ENCODE measurements at regions not wholly inside any gene's neighbourhood (a gene's known extent, or its start where the extent isn't known, plus 50 kb on each side); places are given as distances from the start of the nearest gene placed in this dataset.
"Not testable (repeated sequence)": the region's sequence is repeated elsewhere in the genome, so short reads cannot be mapped to it uniquely, and the experiment has no call there.

DNA sequence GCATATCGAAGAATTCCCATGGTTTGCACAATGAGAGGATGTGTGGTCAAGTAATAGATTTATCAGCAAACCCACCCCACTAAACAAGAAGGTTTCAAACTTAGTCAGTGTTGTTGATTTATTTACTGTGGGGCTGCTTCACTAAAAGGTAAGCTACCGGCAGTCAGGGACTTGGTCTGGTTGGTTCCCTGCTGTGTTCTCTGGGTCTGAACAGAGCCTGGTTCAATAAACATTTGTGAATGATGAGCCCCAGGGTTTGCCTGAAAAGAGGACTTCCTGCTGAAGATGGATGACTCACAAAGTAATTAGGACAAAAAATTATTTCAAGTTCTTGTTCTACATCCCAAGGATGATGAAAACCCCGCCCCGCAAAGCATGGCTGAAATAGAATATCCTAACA is 108.3 kb downstream of the SPP2 start:
- no peak for DNase-seq (ENCODE audit: extremely low spot score)
- no peak overlapping the region for H3K4me3 ChIP-seq

DNA sequence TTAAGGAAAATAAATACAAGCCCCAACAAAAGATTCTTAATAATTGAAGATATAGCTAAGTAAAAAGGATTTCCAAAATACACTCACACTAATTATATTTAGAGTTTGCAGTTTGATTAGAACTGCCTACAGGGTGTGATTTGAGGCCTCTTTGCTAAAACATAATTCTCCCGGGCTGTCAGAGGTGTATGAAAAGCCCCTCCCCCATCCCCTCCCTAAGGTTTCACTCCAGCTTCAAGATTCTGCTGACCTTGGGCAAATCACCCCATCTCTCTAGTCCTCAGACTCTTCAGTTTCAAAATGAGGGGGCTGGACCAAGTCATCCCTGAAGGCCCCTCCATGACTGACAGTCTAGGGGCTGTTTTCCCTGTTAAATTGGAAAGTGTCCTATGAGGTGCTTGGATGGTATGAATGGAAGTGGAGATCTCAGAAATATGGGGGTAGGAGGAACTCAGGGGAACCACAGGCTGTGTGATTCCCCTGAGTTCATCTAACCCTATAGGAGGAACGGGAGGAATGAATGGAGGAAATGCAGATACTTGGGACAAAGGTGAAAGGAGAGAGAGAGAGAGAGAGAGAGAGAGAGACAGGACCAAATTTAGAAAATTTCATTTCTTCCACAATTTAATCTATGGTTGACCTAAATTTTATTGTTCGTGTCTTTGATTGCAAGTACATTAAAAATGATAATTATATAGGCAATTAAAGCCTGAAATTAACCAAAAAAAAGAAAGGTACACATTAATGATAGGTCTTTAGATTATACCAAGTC is 107.5 kb downstream of the SPP2 start:
- Histone ChIP-seq H3K27ac (replicated peaks in 1 of 4) (no peak overlapping the region), H3K9me3 (no peaks in the 10 kb centered on the region), H3K4me1 (no peaks in the 10 kb centered on the region), H3K36me3 (no peaks in the 10 kb centered on the region), H3K4me3 (no peak overlapping the region), H3K27me3 (peaks cover 0 to 15% (median 0%) of the 10 kb centered on the region in 4 donors)
- no peak for DNase-seq (ENCODE audit: extremely low spot score)
- TF ChIP-seq POLR2AphosphoS5 (IDR thresholded peaks at IDR 0.05) (no peak), EP300 (IDR thresholded peaks at IDR 0.05) (no peak), POLR2A (IDR thresholded peaks at IDR 0.05; ENCODE audit: low read depth) (no peak)
- TF ChIP-seq, protein P1, sequence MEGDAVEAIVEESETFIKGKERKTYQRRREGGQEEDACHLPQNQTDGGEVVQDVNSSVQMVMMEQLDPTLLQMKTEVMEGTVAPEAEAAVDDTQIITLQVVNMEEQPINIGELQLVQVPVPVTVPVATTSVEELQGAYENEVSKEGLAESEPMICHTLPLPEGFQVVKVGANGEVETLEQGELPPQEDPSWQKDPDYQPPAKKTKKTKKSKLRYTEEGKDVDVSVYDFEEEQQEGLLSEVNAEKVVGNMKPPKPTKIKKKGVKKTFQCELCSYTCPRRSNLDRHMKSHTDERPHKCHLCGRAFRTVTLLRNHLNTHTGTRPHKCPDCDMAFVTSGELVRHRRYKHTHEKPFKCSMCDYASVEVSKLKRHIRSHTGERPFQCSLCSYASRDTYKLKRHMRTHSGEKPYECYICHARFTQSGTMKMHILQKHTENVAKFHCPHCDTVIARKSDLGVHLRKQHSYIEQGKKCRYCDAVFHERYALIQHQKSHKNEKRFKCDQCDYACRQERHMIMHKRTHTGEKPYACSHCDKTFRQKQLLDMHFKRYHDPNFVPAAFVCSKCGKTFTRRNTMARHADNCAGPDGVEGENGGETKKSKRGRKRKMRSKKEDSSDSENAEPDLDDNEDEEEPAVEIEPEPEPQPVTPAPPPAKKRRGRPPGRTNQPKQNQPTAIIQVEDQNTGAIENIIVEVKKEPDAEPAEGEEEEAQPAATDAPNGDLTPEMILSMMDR (IDR thresholded peaks at IDR 0.05) = no peak
- intact Hi-C loops (cut with DNase I) = no loop called here
- 67% methylated on average over 3 of the region's 3 CpGs for WGBS

More for the DNA sequence above, 108.3 kb downstream of the SPP2 start:
- 74% methylated on average over 4 of the region's 4 CpGs for WGBS
- peaks cover 0 to 15% (median 0%) of the 10 kb centered on the region in 4 donors for H3K27me3 ChIP-seq
- H3K36me3 ChIP-seq = no peaks in the 10 kb centered on the region
- H3K9me3 ChIP-seq = no peaks in the 10 kb centered on the region
- intact Hi-C loops (cut with DNase I) = no loop called here
- TF ChIP-seq EP300 (IDR thresholded peaks at IDR 0.05) (no peak), POLR2AphosphoS5 (IDR thresholded peaks at IDR 0.05) (no peak), POLR2A (IDR thresholded peaks at IDR 0.05; ENCODE audit: low read depth) (no peak)
- TF ChIP-seq, protein P1 (IDR thresholded peaks at IDR 0.05) = no peak
- H3K27ac ChIP-seq (replicated peaks in 1 of 4) = no peak overlapping the region
- no peaks in the 10 kb centered on the region for H3K4me1 ChIP-seq

DNA sequence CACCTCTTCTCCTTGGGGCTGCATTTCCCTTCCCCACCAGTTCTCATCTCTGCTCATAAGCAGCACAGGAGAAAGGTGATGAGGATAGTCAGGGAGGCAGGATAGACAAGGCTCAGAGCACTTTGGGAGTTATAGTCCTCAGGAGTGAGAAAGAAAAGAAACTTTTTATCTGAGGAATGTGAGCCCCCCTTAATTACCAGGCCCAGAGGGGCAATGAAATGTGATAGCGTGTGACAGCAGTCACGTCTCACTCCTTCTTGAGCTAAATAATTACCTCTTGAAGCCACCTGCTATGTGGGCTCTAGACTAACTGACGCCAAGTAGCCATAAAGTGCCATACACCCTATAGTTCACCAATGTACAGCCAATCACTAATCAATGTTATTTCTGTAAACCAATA is 105.8 kb downstream of the SPP2 start:
- 61% methylated on average over 3 of the region's 3 CpGs for WGBS
- TF ChIP-seq, protein P1 (IDR thresholded peaks at IDR 0.05) = no peak
- TF ChIP-seq POLR2A (IDR thresholded peaks at IDR 0.05; ENCODE audit: low read depth) (no peak), EP300 (IDR thresholded peaks at IDR 0.05) (no peak), POLR2AphosphoS5 (IDR thresholded peaks at IDR 0.05) (no peak)

DNA sequence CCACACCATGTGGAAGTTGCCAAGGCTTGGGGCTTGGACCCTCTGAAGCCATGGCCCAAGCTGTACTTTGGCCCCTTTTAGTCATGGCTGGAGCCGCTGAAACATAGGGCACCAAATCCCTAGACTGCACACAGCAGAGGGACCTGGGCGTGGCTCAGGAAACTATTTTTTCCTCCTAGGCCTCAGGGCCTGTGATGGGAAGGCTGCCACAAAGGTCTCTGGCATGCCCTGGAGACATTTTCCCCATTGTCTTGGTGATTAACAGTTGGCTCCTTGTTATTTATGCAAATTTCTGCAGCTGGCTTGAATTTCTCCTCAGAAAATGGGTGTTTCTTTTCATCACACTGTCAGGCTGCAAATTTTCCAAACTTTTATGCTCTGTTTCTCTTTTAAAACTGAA is 102.3 kb downstream of the SPP2 start:
- H3K4me1 ChIP-seq; H3K4me3 ChIP-seq; H3K9me3 ChIP-seq; DNase-seq (ENCODE audit: extremely low spot score); intact Hi-C loops (cut with DNase I); H3K27me3 ChIP-seq; H3K27ac ChIP-seq (replicated peaks in 1 of 4); H3K36me3 ChIP-seq: not testable (repeated sequence)
- WGBS = 80% methylated on average over 2 of the region's 2 CpGs

More for the DNA sequence above, 105.8 kb downstream of the SPP2 start:
- intact Hi-C loops (cut with DNase I) = no loop called here
- no peak overlapping the region for H3K4me3 ChIP-seq
- no peaks in the 10 kb centered on the region for H3K4me1 ChIP-seq
- no peaks in the 10 kb centered on the region for H3K9me3 ChIP-seq
- peaks cover 0 to 15% (median 0%) of the 10 kb centered on the region in 4 donors for H3K27me3 ChIP-seq
- H3K27ac ChIP-seq (replicated peaks in 1 of 4) = no peak overlapping the region
- no peak for DNase-seq (ENCODE audit: extremely low spot score)
- no peaks in the 10 kb centered on the region for H3K36me3 ChIP-seq

DNA sequence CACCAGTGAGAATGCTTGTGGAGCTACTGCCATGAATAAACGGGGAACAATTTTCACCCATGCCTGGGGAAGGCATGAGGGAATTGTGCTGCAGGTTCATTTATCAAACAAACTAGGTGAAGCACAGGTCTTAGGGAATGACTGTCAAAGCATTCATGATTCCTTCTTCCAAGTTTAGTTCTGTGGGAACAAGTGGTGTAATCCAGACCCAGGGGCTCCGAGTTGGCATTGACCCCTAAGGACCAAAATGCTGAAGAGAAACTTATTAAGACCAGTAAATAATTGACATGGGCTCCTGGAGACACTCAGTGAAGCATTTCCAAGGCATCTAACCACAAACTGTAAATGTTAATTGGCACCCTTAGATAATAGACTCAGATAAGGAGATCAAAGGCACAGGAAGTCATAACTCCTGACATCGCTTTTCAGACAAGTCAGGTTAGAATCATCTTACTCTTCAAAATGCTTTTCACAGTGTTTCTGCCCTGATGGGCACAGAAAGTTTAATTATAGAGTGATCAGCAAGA is 96.9 kb downstream of the SPP2 start:
- no peak for TF ChIP-seq POLR2A (IDR thresholded peaks at IDR 0.05; ENCODE audit: low read depth)
- no peak for DNase-seq (ENCODE audit: extremely low spot score)
- 86% methylated on average over 3 of the region's 3 CpGs for WGBS
- Histone ChIP-seq H3K9me3 (no peaks in the 10 kb centered on the region), H3K4me3 (no peak overlapping the region), H3K36me3 (no peaks in the 10 kb centered on the region), H3K27me3 (no peaks in the 10 kb centered on the region), H3K4me1 (no peaks in the 10 kb centered on the region), H3K27ac (replicated peaks in 1 of 4) (no peak overlapping the region)
- intact Hi-C loops (cut with DNase I) = no loop called here

Data from esophagus muscularis mucosa (tissue), 4 donors.